GM12878 (cell line): ENCODE measurements at regions not wholly inside any gene's neighbourhood (a gene's known extent, or its start where the extent isn't known, plus 50 kb on each side); places are given as distances from the start of the nearest gene placed in this dataset.
A peak's percentile ranks its signal among the peaks of the same experiment; 100 is the strongest.

Source experiments
- ATAC-seq: fragments of 200-7000 bp; cut with Tn5 transposase; 3 replicates; pipeline ENCODE4 v1.9.1; 2020; ENCODE audit warnings: mild to moderate bottlenecking, moderate library complexity
- BruUV-seq: library from RNA; stranded (reverse); fragments of 400-500 nt; replicated peaks from 2 replicates; lab custom pipeline; 2021; lab: Mats Ljungman, UMichigan
- CTCF ChIA-PET: fragments of 300-600 bp; sonication (Branson Sonifier 250); formaldehyde crosslinking; extraction: SDS; loops from one replicate; lab custom pipeline; 2021; ENCODE audit warnings: inconsistent platforms; lab: Yijun Ruan, JAX
- POLR2A ChIA-PET: fragments of 350-600 bp; formaldehyde crosslinking; extraction: SDS; loops from one replicate; lab custom pipeline; 2021; ENCODE audit warnings: inconsistent platforms; lab: Charles Lee
- RAD21 ChIA-PET: fragments of 300-600 bp; sonication (Branson Sonifier 250); formaldehyde crosslinking; loops from one replicate; lab custom pipeline; 2023; ENCODE audit warnings: antibody characterized with exemption; ENCODE audit not compliant: unreplicated experiment; lab: Charles Lee
- SMC1A ChIA-PET: fragments of 300-600 bp; sonication (Branson Sonifier 250); formaldehyde crosslinking; loops from one replicate; lab custom pipeline; 2023; ENCODE audit not compliant: unreplicated experiment, uncharacterized antibody; lab: Charles Lee
- DNase-seq: peaks from one replicate; pipeline ENCODE4 v3.0.0-alpha.2; 2011; ENCODE audit warnings: low read depth, low spot score
- FAIRE-seq: peaks from 3 replicates; lab custom pipeline; 2011; peaks lifted over from hg19 to GRCh38; lab: Jason Lieb, UNC
- H2AFZ ChIP-seq: 2 replicates; pipeline ENCODE4 v1.6.0; 2011; ENCODE audit warnings: low read depth, low read length, control low read depth; ENCODE audit not compliant: control insufficient read depth
- H3K27ac ChIP-seq: 2 replicates; pipeline ENCODE4 v1.5.1; 2011; ENCODE audit warnings: control low read depth; ENCODE audit not compliant: control insufficient read depth, insufficient read depth
- H3K27me3 ChIP-seq, 2 experiments: replicated peaks in 1 of 2; 2 replicates each; pipeline versions ENCODE4 v1.6.0 to v1.6.1; 2011; ENCODE audit warnings: low read length in 1 of 2; ENCODE audit not compliant: control insufficient read depth in 2 of 2, insufficient read depth in 2 of 2
- H3K36me3 ChIP-seq, 2 experiments: 2 replicates each; pipeline ENCODE4 v1.5.1; 2011; ENCODE audit warnings: low read length in 1 of 2; ENCODE audit not compliant: control insufficient read depth in 2 of 2, insufficient read depth in 2 of 2
- H3K4me1 ChIP-seq: 2 replicates; pipeline ENCODE4 v1.6.1; 2011; ENCODE audit warnings: mild to moderate bottlenecking, low read length, moderate library complexity, mixed read lengths; ENCODE audit not compliant: control insufficient read depth, insufficient read depth
- H3K4me2 ChIP-seq: 2 replicates; pipeline ENCODE4 v1.6.0; 2011; ENCODE audit warnings: control low read depth; ENCODE audit not compliant: control insufficient read depth, insufficient read depth
- H3K4me3 ChIP-seq: fragments of 200-600 bp; sonication (generic); 2 replicates; pipeline ENCODE4 v1.5.1; 2016
- H3K79me2 ChIP-seq: 2 replicates; pipeline ENCODE4 v1.6.0; 2011; ENCODE audit warnings: low read length; ENCODE audit not compliant: control insufficient read depth, insufficient read depth
- H3K9ac ChIP-seq: 2 replicates; pipeline ENCODE4 v1.8.0; 2011; ENCODE audit warnings: low read length, control low read depth, mixed read lengths; ENCODE audit not compliant: control insufficient read depth, insufficient read depth
- H3K9me3 ChIP-seq: replicated peaks from 3 replicates; pipeline ENCODE4 v1.5.1; 2011; ENCODE audit warnings: mild to moderate bottlenecking, low read length; ENCODE audit not compliant: control insufficient read depth, insufficient read depth
- H4K20me1 ChIP-seq: 2 replicates; pipeline ENCODE4 v1.6.0; 2011; ENCODE audit not compliant: control insufficient read depth, insufficient read depth
- BMI1 ChIP-seq: fragments of 450-650 bp; IDR thresholded peaks from 2 replicates; pipeline ENCODE4 v1.6.1; 2016; ENCODE audit warnings: mild to moderate bottlenecking, moderate library complexity, borderline replicate concordance
- HCFC1 ChIP-seq: fragments of 150-350 bp; IDR thresholded peaks from 2 replicates; pipeline ENCODE4 v1.6.1; 2014; ENCODE audit warnings: low read length
- IRF4 ChIP-seq: IDR thresholded peaks from 2 replicates; pipeline ENCODE4 v1.6.1; 2011; ENCODE audit warnings: low read depth, low read length
- KDM1A ChIP-seq: fragments of 200-600 bp; sonication (generic); IDR thresholded peaks from 2 replicates; pipeline ENCODE4 v1.6.1; 2016; ENCODE audit warnings: borderline replicate concordance
- MXI1 ChIP-seq: fragments of 150-350 bp; IDR thresholded peaks from 2 replicates; pipeline ENCODE4 v1.6.1; 2011; ENCODE audit warnings: low read depth, mild to moderate bottlenecking, inconsistent platforms, low read length, improper control_type of control experiment
- POLR2AphosphoS5 ChIP-seq: IDR thresholded peaks from 2 replicates; pipeline ENCODE4 v1.6.1; 2011; ENCODE audit warnings: mild to moderate bottlenecking, low read length, inconsistent platforms
- RAD21 ChIP-seq: IDR thresholded peaks from 2 replicates; pipeline ENCODE4 v1.6.1; 2011; ENCODE audit warnings: mild to moderate bottlenecking, low read depth, low read length, moderate library complexity; ENCODE audit not compliant: insufficient read depth
- RB1 ChIP-seq: fragments of 450-650 bp; formaldehyde crosslinking; IDR thresholded peaks from 2 replicates; pipeline ENCODE4 v1.6.1; 2017; ENCODE audit warnings: mild to moderate bottlenecking, borderline replicate concordance
- TCF12 ChIP-seq: IDR thresholded peaks from 2 replicates; pipeline ENCODE4 v1.6.1; 2011; ENCODE audit warnings: low read depth, mild to moderate bottlenecking, low read length
- ZBTB40 ChIP-seq: fragments of 450-650 bp; IDR thresholded peaks from 2 replicates; pipeline ENCODE4 v1.6.1; 2016; ENCODE audit warnings: mild to moderate bottlenecking, moderate library complexity, borderline replicate concordance
- ZNF274 ChIP-seq: IDR thresholded peaks from one replicate; pipeline ENCODE4 v1.8.0; 2011; ENCODE audit not compliant: insufficient read length, insufficient read depth
- WGBS: methylation state at CpG from one replicate; pipeline ENCODE4 v1.1.6; 2016; ENCODE audit warnings: low lambda C conversion rate; ENCODE audit not compliant: insufficient replicate concordance, insufficient coverage; ENCODE audit errors: missing lambda C conversion rate; 5-methylcytosine and 5-hydroxymethylcytosine counted together
- in situ Hi-C: fragments of 300-500 bp; cut with MboI; formaldehyde crosslinking; loops from 9 replicates; pipeline ENCODE4 v1.14.3; 2018; ENCODE audit warnings: mixed read lengths
- intact Hi-C: fragments of 100-400 bp; cut with micrococcal nuclease; formaldehyde crosslinking; loops from one replicate; pipeline ENCODE4 v1.14.2; 2022; ENCODE audit not compliant: unreplicated experiment

DNA sequence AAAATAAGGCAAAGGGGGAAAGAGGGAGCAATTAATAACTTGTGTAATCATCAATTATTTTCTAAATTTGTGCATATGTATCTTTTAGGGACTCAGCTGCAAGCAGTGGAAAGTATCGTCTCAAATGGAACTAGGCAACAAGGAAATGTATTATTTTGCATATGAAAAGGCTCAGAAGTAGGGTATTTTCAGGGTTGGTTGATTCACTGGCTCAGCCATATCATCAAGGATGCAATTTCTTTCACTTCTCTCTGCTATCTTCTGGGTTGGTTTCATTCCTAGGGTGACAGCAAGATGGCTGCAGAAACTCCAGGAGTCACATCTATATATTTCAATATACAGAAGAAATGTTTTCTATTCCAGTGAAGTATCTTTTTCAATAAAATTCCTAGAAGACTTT lies 509.8 kb downstream of the DMAC1 start:
- H3K27me3 ChIP-seq: no peaks in the 10 kb centered on the region
- intact Hi-C loops (loop anchor here (10.0 kb wide), 3 partner anchors 235 to 685 kb away; no protein-coding TSS in a partner anchor), in situ Hi-C loops (loop anchor here (10.0 to 25.0 kb wide), 3 partner anchors 375 to 685 kb away; partner anchors contain the start of gene DMAC1)
- ChIA-PET SMC1A (no interaction called here), CTCF (no interaction called here), POLR2A (no interaction called here), RAD21 (no interaction called here)
- no TSS peak for BruUV-seq
- no peak overlapping the region for H3K4me2 ChIP-seq
- no peak overlapping the region for H2AFZ ChIP-seq
- FAIRE-seq (no peak), ATAC-seq (peak; percentile 80), DNase-seq (no peak)
- H3K4me1 ChIP-seq: no peaks in the 10 kb centered on the region; the same call in 1 of the 2 replicates
- H3K79me2 ChIP-seq: no peaks in the 10 kb centered on the region
- no peak for TF ChIP-seq RAD21
- no peaks in the 10 kb centered on the region for H3K36me3 ChIP-seq
- WGBS: 0% methylated on average over 1 of the region's 1 CpG
- no peak overlapping the region for H3K4me3 ChIP-seq
- H3K27ac ChIP-seq: no peak overlapping the region
- no peaks in the 10 kb centered on the region for H4K20me1 ChIP-seq
- H3K9me3 ChIP-seq: no peaks in the 10 kb centered on the region; the same call in 1 of the 3 replicates
- no peak overlapping the region for H3K9ac ChIP-seq

GRCh38 chr9:7287986-7288385 lies 511.6 kb downstream of the DMAC1 start:
- intact Hi-C loops: no loop called here
- TF ChIP-seq ZNF274 (no peak), HCFC1 (no peak), TCF12 (no peak), ZBTB40 (no peak), RB1 (no peak), BMI1 (no peak), POLR2AphosphoS5 (no peak), IRF4 (no peak), KDM1A (no peak), MXI1 (no peak)

More at GRCh38 chr9:7287986-7288385, 511.6 kb downstream of the DMAC1 start:
- Histone ChIP-seq H3K4me1 (no peaks in the 10 kb centered on the region; the same call in 1 of the 2 replicates), H3K4me2 (no peak overlapping the region), H2AFZ (no peak overlapping the region), H3K79me2 (no peaks in the 10 kb centered on the region), H3K27me3 (no peaks in the 10 kb centered on the region), H3K9me3 (no peaks in the 10 kb centered on the region; the same call in 1 of the 3 replicates), H3K36me3 (no peaks in the 10 kb centered on the region), H3K9ac (no peak overlapping the region), H3K4me3 (no peak overlapping the region), H3K27ac (no peak overlapping the region), H4K20me1 (no peaks in the 10 kb centered on the region)
- no peak for DNase-seq
- ChIA-PET CTCF (interaction anchor here (1.1 kb wide), 1 partner anchor 13 kb away, joined by 3 read pairs; no protein-coding TSS in a partner anchor), RAD21 (no interaction called here), SMC1A (no interaction called here), POLR2A (interaction anchor here (1.2 kb wide), 1 partner anchor 8 kb away, joined by 3 read pairs; no protein-coding TSS in a partner anchor)
- in situ Hi-C loops: loop anchor here (25.0 kb wide), 1 partner anchor 499 kb away; the partner anchor contains the start of gene DMAC1
- no TSS peak for BruUV-seq
- no peak for ATAC-seq
- no peak for FAIRE-seq
